ENCODE measurements at regions not wholly inside any gene's neighbourhood (a gene's known extent, or its start where the extent isn't known, plus 50 kb on each side); places are given as distances from the start of the nearest gene placed in this dataset.
A peak's percentile ranks its signal among the peaks of the same experiment; 100 is the strongest.
"Not testable (repeated sequence)": the region's sequence is repeated elsewhere in the genome, so short reads cannot be mapped to it uniquely, and the experiment has no call there.

DNA sequence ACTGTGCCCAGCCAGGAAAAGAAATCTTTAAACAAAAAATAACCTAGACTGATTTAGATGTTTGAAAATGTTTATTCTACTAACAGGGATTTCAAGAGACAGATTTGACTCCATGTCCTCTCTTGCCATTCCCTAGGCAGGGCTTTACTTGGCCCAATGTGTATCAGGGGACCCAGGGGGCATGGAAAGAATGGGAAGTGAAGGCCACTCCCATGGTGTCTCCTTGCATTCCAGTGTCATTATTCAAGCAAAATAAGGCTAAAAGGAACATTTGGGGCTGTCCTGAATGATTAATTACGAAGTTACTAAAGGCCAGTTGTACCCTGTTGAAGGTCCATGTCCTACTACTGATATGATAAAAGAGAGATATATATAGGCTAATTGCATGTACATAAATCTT lies 151.9 kb upstream of the ATF7IP start:
- Histone ChIP-seq H3K4me1 (peaks cover 0 to 9% of the 10 kb centered on the region in 2 donors), H3K9me3 (no peaks in the 10 kb centered on the region), H3K36me3 (no peaks in the 10 kb centered on the region), H3K27me3 (no peaks in the 10 kb centered on the region), H3K27ac (no peak overlapping the region), H3K4me3 (no peak overlapping the region)
- TF ChIP-seq, protein P1, sequence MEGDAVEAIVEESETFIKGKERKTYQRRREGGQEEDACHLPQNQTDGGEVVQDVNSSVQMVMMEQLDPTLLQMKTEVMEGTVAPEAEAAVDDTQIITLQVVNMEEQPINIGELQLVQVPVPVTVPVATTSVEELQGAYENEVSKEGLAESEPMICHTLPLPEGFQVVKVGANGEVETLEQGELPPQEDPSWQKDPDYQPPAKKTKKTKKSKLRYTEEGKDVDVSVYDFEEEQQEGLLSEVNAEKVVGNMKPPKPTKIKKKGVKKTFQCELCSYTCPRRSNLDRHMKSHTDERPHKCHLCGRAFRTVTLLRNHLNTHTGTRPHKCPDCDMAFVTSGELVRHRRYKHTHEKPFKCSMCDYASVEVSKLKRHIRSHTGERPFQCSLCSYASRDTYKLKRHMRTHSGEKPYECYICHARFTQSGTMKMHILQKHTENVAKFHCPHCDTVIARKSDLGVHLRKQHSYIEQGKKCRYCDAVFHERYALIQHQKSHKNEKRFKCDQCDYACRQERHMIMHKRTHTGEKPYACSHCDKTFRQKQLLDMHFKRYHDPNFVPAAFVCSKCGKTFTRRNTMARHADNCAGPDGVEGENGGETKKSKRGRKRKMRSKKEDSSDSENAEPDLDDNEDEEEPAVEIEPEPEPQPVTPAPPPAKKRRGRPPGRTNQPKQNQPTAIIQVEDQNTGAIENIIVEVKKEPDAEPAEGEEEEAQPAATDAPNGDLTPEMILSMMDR (IDR thresholded peaks at IDR 0.05), result no peak
- intact Hi-C loops (cut with DNase I), result no loop called here
- DNase-seq, result no peak
- no peak for ATAC-seq

DNA sequence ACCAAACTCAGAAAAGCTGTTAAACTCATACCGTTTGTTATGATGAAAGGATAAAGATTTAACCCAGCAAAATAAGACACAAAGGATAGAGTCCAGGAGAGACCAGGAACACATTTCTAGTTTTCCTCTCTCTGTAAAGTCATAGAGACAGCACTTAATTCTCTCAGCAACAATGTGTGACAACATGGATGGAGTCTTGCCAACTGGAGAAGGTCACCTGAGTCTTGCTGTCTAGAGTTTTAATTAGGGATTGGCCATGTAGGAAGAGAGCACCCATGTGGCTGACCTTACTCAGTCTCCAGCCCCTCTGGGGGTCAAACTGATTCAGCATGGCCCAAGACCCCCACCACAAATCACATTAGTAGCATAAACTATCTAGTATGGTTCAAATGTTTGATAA lies 151.0 kb upstream of the ATF7IP start:
- Histone ChIP-seq H3K27me3 (no peaks in the 10 kb centered on the region), H3K4me3 (no peak overlapping the region), H3K27ac (no peak overlapping the region), H3K36me3 (no peaks in the 10 kb centered on the region), H3K9me3 (no peaks in the 10 kb centered on the region), H3K4me1 (peaks cover 0 to 9% of the 10 kb centered on the region in 2 donors)
- ATAC-seq (no peak), DNase-seq (no peak)
- TF ChIP-seq, protein P1 (IDR thresholded peaks at IDR 0.05), result no peak
- intact Hi-C loops (cut with DNase I), result no loop called here

DNA sequence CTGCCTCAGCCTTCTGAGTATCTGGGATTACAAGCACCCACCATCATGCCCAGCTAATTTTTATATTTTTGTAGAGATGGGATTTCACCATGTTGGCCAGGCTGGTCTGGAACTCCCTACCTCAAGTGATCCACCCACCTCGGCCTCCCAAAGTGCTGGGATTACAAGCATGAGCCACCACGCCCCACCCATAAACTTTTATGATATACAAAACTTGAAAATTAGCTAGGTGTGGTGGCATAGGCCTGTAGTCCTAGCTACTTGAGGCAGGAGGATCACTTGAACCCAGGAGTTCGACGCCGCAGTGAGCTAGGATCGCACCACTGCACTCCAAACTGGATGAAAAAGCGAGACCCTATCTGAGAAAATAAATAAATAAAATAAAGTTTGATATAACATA lies 149.5 kb upstream of the ATF7IP start:
- H3K9me3 ChIP-seq; DNase-seq; H3K4me1 ChIP-seq; ATAC-seq; H3K4me3 ChIP-seq; H3K27me3 ChIP-seq; intact Hi-C loops (cut with DNase I); H3K27ac ChIP-seq; H3K36me3 ChIP-seq: not testable (repeated sequence)

DNA sequence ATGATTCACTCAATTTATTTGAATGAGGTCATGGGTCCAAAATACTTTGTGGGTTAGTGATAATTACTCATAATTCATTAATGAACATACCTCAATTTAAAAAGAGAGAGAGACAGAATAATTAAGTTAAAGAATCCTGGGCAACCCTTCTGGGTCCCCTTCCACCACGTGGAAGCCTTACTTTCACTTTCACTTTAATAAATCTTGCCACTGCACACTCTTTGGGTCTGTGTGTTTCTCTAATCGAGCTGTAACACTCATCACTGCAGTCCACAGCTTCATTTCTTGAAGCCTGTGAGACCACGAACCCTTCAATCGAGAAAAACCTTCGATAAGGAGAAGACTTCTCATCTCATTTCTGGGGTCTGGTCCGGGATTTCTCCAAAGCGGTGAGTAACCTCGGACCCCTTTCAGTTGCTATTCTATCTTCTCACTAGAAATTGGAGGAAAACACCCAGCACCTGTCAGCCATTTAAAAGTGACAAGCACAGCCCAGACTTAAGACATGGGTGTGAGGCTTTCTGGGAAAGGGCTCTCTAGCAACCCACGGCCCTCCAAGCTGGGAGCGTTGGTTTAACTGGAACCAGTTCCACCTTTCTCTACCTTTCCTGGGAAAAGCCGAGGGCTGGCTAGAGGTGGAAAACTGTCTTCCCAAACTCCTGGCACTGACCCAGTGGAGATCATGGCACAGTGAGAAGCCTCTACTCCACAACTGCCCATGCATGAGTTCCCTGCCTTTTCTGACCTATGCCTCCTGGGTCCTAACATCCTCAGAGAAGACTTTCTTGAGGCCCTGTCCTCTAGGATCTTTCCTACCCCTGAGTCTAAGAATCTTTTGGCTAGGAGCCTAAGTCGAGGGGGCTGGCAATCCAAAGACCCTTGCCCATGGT lies 148.8 kb upstream of the ATF7IP start:
- TF ChIP-seq, protein P1 (IDR thresholded peaks at IDR 0.05), result no peak
- Histone ChIP-seq H3K36me3 (no peaks in the 10 kb centered on the region), H3K27ac (no peak overlapping the region), H3K9me3 (peaks cover 0 to 9% of the 10 kb centered on the region in 2 donors), H3K27me3 (no peaks in the 10 kb centered on the region), H3K4me1 (peaks cover 0 to 9% of the 10 kb centered on the region in 2 donors), H3K4me3 (peak overlapping the region in 1 of 2 donors; percentile 11)
- ATAC-seq (peak; percentile 43), DNase-seq (no peak)
- intact Hi-C loops (cut with DNase I), result no loop called here

DNA sequence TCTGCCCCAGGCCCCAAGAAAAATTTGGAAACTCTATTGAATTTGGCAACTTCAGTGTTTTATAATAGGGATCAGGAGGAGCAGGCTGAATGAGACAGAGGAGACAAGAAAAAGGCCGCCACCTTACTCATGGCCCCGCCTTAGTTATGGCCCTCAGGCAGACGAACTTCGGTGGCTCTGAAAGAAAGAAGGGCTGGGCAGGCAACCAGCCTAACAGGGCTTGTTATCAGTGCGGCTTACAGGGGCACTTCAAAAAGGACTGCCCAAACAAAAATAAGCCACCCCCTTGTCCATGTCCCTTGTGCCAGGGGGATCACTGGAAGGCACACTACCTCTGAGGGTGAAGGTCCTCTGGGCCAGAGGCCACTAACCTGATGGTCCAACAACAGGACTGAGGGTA lies 146.3 kb upstream of the ATF7IP start:
- Histone ChIP-seq H3K9me3 (peaks cover 0 to 9% of the 10 kb centered on the region in 2 donors), H3K27ac (no peak overlapping the region), H3K27me3 (no peaks in the 10 kb centered on the region), H3K4me1 (peaks cover 0 to 9% of the 10 kb centered on the region in 2 donors), H3K36me3 (no peaks in the 10 kb centered on the region), H3K4me3 (no peak overlapping the region)
- ATAC-seq (no peak), DNase-seq (no peak)
- TF ChIP-seq, protein P1 (IDR thresholded peaks at IDR 0.05), result no peak
- intact Hi-C loops (cut with DNase I), result no loop called here

DNA sequence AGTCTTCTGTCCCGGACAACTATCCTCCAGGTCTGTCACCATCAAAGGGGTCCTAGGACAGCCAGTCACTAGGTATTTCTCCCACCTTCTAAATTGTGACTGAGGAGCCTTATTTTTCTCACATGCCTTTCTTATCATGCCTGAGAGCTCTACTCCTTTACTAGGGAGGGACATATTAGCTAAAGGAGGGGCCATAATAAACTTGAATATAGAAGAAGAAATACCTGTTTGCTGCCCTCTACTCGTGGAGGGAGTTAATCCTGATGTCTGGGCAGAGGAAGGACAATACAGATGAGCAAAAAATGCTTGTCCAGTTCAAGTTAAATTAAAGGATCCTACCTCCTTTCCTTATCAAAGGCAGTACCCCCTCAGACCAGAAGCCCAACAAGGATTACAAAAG lies 145.8 kb upstream of the ATF7IP start:
- H3K4me1 ChIP-seq; DNase-seq; ATAC-seq; H3K4me3 ChIP-seq; H3K27me3 ChIP-seq; H3K9me3 ChIP-seq; H3K27ac ChIP-seq; H3K36me3 ChIP-seq; intact Hi-C loops (cut with DNase I): not testable (repeated sequence)

All from left lung (tissue), 4 donors.